HG02970 (cell line): ENCODE measurements at regions not wholly inside any gene's neighbourhood (a gene's known extent, or its start where the extent isn't known, plus 50 kb on each side); places are given as distances from the start of the nearest gene placed in this dataset.

Source experiments
- ATAC-seq: cut with Tn5 transposase; IDR thresholded peaks from one replicate; pipeline ENCODE4 v1.9.1; 2021; ENCODE audit warnings: mild to moderate bottlenecking, moderate library complexity, moderate number of reproducible peaks; ENCODE audit not compliant: unreplicated experiment, low FRiP score

- no peak for ATAC-seq
Measured at GRCh38 chr5:58403822-58404433, 56.0 kb downstream of the PLK2 start.

- no peak for ATAC-seq
Measured at GRCh38 chr5:58401701-58402100, 58.2 kb downstream of the PLK2 start.

- no peak for ATAC-seq
Measured at GRCh38 chr5:58400737-58401136, 59.1 kb downstream of the PLK2 start.

DNA sequence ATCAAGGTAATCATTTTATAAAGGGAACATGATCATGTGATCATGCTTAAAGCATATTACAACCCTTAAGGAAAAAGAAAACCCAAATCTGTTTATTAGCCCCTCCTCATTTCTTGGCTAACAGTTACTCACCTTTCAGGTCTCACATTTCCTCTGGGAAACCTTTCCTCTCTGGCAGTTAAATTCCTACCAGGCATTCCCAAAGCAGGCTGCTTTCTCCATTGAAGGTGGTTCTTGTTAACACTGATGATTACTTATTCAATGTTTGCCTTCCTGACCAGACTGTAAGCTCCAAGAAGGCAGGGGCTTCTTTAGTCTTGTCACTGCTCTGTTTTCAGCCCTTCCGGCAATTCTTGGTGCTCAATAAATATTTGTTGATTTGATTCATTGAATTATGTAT lies 59.9 kb downstream of the PLK2 start:
- no peak for ATAC-seq

DNA sequence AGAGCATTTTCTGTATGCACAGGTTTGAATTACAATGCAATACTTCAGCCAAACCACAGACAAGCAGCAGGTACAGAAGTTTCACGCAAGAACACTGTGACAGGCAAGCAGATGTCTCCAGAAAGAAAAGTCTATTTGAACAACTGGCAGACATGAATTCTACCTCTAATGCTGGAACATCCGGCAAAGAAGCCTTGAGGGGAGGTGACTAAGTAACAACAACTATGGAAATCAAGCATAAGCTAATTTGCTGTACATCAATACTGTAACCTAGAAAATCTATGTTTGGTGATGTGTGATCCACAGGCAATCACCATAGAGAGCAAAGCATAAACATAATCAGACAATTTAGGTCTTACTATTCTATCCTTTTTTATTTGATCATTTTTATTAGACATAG lies 65.5 kb downstream of the PLK2 start:
- no peak for ATAC-seq

- no peak for ATAC-seq
Measured at GRCh38 chr5:58393716-58394115, 66.2 kb downstream of the PLK2 start.

- no peak for ATAC-seq
Measured at GRCh38 chr5:58392496-58392895, 67.4 kb downstream of the PLK2 start.

GRCh38 chr5:58383448-58383847 lies 76.4 kb downstream of the PLK2 start:
- no peak for ATAC-seq

GRCh38 chr5:58382131-58382534 lies 77.8 kb downstream of the PLK2 start:
- ATAC-seq: no peak

GRCh38 chr5:58381566-58381965 lies 78.3 kb downstream of the PLK2 start:
- ATAC-seq: no peak

- ATAC-seq: no peak
Measured at GRCh38 chr5:58380655-58381054, 79.2 kb downstream of the PLK2 start.

DNA sequence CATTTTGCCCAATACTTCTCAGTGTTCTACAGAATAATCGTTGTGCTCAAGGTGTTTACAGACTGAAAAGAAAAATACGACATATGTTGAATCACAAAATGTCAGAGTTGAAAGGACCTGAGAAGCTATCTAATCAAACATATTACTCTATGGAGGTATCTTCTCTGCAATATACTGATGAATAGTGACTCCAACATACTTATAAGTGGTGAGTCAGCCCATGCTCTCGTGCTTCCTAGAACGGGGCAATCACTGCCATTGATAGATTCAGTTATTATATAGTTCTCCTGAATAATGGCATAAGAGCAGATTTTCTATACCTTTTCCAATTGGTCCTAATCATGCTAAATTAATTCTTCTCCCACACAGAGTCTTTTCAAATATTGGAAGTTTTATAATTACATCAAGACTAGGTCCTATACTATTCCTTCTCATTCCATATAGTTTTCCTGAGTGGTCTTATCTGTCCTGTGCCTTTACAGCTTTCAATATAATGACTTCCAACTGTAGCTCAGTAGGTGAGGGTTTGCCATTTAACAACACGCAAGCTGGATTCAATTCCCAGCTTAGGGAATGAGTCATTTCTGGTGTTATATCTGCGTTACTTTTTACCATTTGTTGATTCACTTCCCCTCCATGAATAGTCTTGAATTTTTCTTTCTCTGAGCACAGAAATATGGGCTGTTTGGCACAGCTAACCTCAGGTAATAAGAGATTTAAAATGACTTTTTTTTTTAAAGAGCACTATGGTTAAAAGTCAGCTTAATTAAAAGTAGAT lies 81.1 kb downstream of the PLK2 start:
- ATAC-seq: no peak

GRCh38 chr5:58370606-58371005 lies 89.3 kb downstream of the PLK2 start:
- ATAC-seq: no peak

- no peak for ATAC-seq
Measured at GRCh38 chr5:58369513-58370190, 90.2 kb downstream of the PLK2 start.

GRCh38 chr5:58366461-58366860 lies 93.4 kb downstream of the PLK2 start:
- no peak for ATAC-seq

DNA sequence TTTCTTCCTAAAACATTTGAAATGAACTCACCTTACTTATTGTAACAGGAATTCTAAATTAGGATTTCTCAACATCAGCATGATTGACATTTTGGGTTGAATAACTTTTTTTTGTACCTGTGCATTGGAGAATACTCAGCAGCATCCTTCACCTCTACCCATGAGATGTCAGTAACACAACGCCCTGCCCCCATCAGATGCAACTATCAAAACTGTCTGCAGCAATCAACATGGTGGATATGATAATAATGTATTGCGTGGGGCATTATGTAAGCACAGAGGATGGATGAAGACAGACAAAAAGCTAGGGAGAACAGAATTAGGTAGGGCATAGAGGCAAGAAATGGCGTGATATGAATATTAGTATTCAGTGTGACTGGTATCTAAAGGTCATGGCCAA lies 94.1 kb downstream of the PLK2 start:
- no peak for ATAC-seq

DNA sequence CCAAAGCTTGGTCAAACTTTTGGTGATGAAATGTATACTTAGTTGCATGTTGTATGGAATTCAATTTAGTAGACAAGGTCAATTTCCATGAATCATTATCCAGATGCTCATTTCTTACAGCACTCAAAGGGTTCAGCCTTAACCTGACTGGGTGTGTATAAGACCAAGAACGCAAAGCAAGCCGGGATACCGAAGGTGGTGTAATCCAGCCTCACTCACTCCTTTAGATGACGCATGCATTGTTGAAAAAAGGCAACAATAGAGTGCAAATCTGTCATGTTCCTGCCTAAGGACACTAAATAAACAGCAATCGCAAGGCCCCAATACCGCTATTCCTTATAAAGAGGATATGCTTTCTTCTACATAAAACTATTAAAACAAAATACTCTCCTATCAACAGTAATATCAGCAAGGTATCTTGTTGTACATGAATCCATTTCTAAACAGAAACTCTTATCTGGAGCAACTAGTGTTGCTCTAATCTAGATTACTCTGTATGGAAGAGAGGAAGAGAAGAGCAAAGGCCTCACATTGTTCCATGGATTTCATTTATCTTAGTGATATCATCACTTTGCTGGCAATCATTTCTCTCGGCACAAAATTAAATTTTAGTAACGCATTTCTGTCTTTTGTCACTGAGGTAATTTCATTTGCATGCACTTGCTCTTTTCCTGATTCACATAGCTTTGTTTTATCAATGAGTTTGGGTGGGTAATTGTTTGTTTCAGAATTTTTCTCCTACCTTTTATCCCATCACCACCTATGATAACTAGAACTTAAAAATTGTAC lies 96.2 kb downstream of the PLK2 start:
- ATAC-seq: no peak

- ATAC-seq: no peak
Measured at GRCh38 chr5:58362135-58362534, 97.8 kb downstream of the PLK2 start.

- no peak for ATAC-seq
Measured at GRCh38 chr5:58360794-58361193, 99.1 kb downstream of the PLK2 start.

- no peak for ATAC-seq
Measured at GRCh38 chr5:58359981-58360380, 99.9 kb downstream of the PLK2 start.
